DMS153 (cell line): ENCODE measurements at regions not wholly inside any gene's neighbourhood (a gene's known extent, or its start where the extent isn't known, plus 50 kb on each side); places are given as distances from the start of the nearest gene placed in this dataset.

Source experiments
- DNase-seq: peaks from one replicate; lab custom pipeline; 2025; lab: John Stamatoyannopoulos, UW

GRCh38 chr12:85681333-85681732 lies 154.9 kb downstream of the RASSF9 start:
- no peak for DNase-seq

DNA sequence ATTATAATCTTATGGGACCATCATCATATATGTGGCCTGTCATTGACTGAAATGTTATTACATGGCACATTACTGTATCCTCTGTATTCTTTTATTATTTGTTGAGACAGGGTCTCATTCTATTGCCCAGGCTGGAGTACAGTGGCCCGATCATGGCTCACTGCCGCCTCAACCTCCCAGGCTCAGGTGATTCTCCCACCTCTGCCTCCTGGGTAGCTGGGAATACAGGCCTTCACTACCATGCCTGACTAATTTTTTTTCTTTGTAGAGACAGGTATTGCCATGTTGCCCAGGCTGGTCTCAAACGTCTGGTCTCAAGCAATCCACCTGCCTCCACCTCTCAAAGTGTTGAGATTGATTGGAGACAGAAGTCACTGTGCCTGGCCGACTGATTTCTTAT lies 153.2 kb downstream of the RASSF9 start:
- no peak for DNase-seq

- DNase-seq, result no peak
Observed at GRCh38 chr12:85688837-85689236, 147.4 kb downstream of the RASSF9 start.

DNA sequence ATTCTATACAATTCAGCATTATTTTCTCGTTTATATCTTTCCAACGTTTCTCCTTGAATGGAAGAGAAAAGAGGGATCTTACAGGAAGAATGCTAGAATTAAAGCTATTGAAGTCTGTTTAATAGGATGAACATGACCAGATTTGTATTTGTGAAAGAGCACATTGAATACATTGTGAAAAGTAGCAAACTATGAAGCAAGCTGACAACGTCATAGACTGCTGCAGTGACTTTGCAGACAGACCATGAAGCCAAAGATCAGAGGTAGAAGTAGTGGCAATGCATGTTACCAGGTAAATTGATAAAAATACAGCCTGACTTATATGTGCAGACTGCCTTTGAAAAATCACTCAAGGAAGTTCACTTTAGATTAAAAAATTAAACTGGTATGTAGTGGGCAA lies 146.1 kb downstream of the RASSF9 start:
- DNase-seq, result no peak

DNA sequence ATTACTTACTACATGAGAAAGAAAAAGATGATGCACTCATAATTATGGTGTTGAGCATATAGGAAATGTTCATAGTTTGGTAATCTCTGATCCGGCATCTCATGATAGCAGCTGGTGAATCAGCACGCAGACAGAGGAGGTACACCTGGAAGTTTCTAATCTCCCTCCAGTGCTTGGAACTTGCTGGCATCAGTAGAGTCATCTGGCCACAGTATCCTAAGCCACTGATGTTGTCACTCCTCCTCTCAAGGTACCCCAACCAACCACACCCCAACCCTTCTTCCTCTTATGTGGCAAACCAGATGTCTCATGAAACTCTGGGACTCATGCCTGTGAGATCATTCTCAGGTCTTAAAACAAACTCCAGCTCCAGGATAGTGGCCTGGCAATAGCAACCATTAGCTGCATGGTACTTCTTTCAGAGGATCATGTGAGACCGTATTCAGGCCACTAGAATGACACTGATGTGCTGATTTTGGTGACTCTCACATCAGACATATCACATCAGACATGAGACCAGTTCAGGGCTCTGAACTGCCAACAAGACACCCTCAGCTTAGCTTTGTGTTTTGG lies 143.0 kb downstream of the RASSF9 start:
- DNase-seq, result no peak

GRCh38 chr12:85695097-85695715 lies 141.0 kb downstream of the RASSF9 start:
- DNase-seq, result no peak

- no peak for DNase-seq
Observed at GRCh38 chr12:85697003-85697402, 139.2 kb downstream of the RASSF9 start.

- no peak for DNase-seq
Observed at GRCh38 chr12:85698937-85699336, 137.3 kb downstream of the RASSF9 start.

GRCh38 chr12:85708775-85709174 lies 127.4 kb downstream of the RASSF9 start:
- no peak for DNase-seq

DNA sequence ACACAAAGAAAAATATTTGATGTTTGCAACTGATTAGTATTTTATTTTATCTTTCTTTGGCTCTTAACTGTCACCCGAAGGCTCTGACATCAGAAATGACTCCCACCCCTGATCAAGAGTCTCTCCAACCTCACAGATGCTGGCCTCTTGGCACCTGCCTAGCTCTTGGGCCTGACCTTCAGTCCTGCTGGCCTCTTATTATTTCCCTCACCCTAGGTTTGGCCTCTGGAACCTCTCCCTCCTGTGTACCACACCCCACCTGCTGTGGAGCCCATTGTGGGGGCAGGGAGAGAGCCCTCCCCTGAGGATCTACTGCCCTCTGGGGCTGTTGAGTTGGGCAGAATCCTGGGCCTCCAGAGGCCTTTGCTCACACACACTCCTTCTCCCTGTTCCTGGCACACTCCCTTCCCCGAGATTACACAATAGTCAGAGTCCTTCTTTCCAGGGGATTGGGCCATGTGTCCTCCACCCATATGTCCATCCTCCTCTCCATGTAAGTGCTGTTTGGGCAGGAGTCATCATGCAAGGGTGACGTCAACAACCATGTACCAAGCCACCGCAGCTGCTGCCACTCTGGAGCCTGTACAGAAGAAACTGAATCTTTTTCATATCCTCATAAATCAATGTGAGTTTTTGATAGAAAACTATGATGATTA lies 124.3 kb downstream of the RASSF9 start:
- DNase-seq, result no peak

DNA sequence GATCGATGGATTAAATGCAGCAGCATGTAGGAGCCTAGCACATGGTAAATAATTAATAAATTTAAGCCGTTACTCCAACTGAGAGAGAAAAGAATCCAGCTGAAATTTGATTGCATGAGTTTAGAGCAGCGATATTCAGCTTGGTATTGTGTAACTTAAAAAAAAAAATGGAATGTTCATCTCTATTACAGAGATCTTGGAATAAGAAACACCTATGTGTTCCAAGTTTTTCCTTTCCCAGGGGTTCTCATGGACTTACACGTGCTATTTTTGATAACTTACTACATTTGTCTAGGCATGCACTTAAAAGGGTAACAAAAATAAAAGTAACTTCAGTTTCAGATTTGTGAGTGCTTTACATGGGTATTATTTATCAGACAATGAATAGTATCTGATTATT lies 122.8 kb downstream of the RASSF9 start:
- DNase-seq, result no peak

GRCh38 chr12:85714425-85714824 lies 121.8 kb downstream of the RASSF9 start:
- no peak for DNase-seq

- no peak for DNase-seq
Observed at GRCh38 chr12:85720308-85721033, 115.7 kb downstream of the RASSF9 start.

- DNase-seq, result no peak
Observed at GRCh38 chr12:85725991-85726390, 110.2 kb downstream of the RASSF9 start.

DNA sequence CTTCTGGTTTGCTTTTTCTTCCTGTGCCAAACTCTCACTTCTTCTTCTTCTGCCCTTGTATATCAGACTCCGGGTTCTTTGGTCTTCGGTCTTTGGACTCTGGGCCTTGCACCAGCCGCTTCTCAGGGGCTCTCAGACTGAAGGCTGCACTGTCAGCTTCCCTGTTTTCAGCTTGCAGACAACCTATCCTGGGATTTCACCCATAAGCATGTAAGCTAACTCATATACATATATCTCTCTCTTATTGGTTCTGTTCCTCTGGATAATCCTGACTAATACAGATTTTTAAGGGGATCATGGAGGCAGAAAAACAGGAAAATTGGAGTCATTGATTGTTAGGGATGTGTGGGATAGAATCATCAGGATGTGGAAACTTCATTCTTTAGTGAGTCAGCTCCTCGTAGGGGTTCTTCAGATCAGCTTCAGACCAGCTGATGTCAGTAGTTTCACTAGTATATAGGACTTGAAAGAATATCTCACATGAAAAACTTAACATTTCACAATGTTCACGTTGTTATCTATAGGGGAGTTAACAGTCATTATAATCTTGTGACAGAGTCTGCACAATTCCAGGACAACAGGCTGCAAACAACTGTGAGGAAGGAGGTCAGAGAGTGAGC lies 102.9 kb downstream of the RASSF9 start:
- no peak for DNase-seq

GRCh38 chr12:85733984-85734383 lies 102.2 kb downstream of the RASSF9 start:
- no peak for DNase-seq

DNA sequence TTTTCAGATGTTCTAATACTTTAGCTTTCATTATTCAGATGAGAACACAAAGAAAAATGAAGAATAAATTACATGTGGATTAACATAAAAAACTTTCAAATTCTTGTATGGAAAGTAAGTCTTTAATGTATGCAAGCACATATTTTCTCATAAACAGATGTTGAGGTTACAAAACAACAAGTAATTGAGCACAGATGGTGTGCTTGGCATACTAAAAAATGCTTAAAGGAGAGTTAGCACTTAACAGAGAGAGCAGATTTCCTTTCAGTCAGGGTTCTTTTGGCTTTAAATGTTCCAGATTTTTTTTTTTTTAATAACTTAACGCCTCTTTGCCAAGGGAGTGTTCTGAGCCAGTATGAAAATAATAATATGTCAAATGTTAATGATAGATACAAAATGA lies 96.0 kb downstream of the RASSF9 start:
- no peak for DNase-seq

GRCh38 chr12:85741046-85741445 lies 95.2 kb downstream of the RASSF9 start:
- DNase-seq, result no peak

DNA sequence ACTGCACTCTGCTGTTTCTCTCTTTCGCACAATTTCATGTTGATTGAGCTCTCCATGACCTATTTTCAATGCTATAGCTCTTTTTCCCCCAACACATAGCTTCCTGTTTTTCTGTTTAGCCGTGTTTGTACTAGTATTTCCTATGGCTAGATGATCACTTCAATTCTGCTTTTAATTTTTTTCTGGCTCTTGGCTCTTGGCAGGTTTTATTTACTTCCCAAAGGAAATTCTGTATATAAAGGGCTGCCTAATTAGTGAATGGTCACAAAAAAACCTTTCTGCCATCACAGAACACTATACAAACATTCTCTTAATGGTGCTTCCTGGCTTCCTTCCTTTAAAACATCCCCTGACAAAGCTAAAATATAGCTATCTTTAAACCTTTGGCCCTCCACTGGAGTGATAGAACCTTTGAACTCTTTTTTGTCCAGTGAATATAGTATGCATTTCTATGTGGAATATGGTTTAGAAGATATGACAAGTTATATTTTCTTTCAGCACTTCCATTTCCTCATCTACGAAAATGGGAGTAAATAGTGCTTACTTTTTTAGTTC lies 88.2 kb downstream of the RASSF9 start:
- DNase-seq, result peak; percentile 79
